NB4 (cell line): ENCODE measurements at regions not wholly inside any gene's neighbourhood (a gene's known extent, or its start where the extent isn't known, plus 50 kb on each side); places are given as distances from the start of the nearest gene placed in this dataset.

ENCODE experiments used
- POLR2A ChIP-seq: IDR thresholded peaks from 2 replicates; pipeline ENCODE4 v1.6.1; 2011; ENCODE audit warnings: mild to moderate bottlenecking; ENCODE audit not compliant: insufficient read length; ENCODE audit errors: extremely low read depth
- TF ChIP-seq, protein P1 (sequence below): IDR thresholded peaks from one replicate; pipeline ENCODE4 v1.5.1; 2012; ENCODE audit warnings: low read depth, low read length

DNA sequence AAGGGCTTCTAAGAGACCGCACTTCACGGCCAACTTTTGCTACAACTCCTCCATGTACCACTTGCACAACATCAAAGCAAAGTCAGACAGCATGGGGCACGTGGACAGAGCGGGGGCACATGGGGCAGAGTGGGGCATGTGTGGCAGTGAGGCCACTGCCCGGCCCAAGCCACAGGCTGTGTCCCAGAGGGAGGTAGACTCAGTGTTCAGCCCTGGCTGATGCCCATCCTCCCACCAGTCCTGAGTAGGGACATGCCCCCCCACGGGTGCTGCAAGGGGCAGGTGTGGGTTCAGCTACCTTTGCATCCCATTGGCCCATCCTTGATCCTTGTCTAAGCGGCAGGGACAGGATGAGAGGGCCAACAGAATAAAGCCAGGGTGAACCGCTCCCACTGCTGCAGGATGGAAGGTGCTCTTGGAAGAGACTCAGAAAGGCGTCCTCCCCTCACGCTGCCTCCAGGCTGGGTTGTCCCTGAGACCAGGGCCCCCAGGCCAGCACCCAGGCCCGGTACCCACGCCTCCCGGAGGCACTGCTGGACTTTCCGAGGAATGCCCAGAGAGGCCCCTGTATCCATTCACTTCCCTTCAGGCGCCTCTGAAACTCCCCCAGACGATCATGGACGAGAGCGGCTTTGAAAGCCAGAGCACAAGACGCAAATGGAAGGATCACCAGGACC lies 218.2 kb downstream of the NDUFA10 start:
- TF ChIP-seq, protein P1, sequence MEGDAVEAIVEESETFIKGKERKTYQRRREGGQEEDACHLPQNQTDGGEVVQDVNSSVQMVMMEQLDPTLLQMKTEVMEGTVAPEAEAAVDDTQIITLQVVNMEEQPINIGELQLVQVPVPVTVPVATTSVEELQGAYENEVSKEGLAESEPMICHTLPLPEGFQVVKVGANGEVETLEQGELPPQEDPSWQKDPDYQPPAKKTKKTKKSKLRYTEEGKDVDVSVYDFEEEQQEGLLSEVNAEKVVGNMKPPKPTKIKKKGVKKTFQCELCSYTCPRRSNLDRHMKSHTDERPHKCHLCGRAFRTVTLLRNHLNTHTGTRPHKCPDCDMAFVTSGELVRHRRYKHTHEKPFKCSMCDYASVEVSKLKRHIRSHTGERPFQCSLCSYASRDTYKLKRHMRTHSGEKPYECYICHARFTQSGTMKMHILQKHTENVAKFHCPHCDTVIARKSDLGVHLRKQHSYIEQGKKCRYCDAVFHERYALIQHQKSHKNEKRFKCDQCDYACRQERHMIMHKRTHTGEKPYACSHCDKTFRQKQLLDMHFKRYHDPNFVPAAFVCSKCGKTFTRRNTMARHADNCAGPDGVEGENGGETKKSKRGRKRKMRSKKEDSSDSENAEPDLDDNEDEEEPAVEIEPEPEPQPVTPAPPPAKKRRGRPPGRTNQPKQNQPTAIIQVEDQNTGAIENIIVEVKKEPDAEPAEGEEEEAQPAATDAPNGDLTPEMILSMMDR = no peak
- TF ChIP-seq POLR2A = no peak
